HepG2 (cell line): ENCODE measurements at regions not wholly inside any gene's neighbourhood (a gene's known extent, or its start where the extent isn't known, plus 50 kb on each side); places are given as distances from the start of the nearest gene placed in this dataset.

Experiments used
- ATAC-seq: fragments of 200-7000 bp; cut with Tn5 transposase; 3 replicates; pipeline ENCODE4 v1.9.1; 2020; ENCODE audit warnings: mild to moderate bottlenecking, moderate library complexity
- BruUV-seq: library from RNA; stranded (reverse); fragments of 400-500 nt; replicated peaks from 2 replicates; lab custom pipeline; 2021; lab: Mats Ljungman, UMichigan
- CTCF ChIA-PET: fragments of 300-600 bp; formaldehyde crosslinking; extraction: SDS; loops from one replicate; lab custom pipeline; 2021; ENCODE audit warnings: low total read pairs, inconsistent platforms, low intra/inter-chr PET ratio; lab: Yijun Ruan, JAX
- POLR2A ChIA-PET: fragments of 350-600 bp; sonication (Branson Sonifier 250); formaldehyde crosslinking; loops from one replicate; lab custom pipeline; 2020; ENCODE audit warnings: antibody characterized with exemption, inconsistent platforms; lab: Yijun Ruan, JAX
- DNase-seq: peaks from one replicate; pipeline ENCODE4 v3.0.0-alpha.2; 2015; ENCODE audit warnings: low spot score
- FAIRE-seq: peaks from 3 replicates; lab custom pipeline; 2011; peaks lifted over from hg19 to GRCh38; lab: Jason Lieb, UNC
- H2AFZ ChIP-seq: one replicate; pipeline ENCODE4 v1.6.1; 2011; ENCODE audit warnings: low read length, inconsistent platforms
- H3K27ac ChIP-seq: fragments of 300-600 bp; 3 replicates; pipeline ENCODE4 v1.8.0; 2011; ENCODE audit warnings: mixed run types, mild to moderate bottlenecking, mixed read lengths, low read length, inconsistent platforms; ENCODE audit not compliant: insufficient read depth; ENCODE audit errors: extremely low read length
- H3K27me3 ChIP-seq, 2 experiments: fragments of 200-600 bp in 1 of 2; 2 replicates in 1 of 2; 3 replicates in 1 of 2; pipeline versions ENCODE4 v1.6.0 to v1.8.0; 2011; ENCODE audit warnings: low read length in 2 of 2, mild to moderate bottlenecking in 2 of 2, moderate library complexity in 2 of 2, inconsistent platforms in 1 of 2; ENCODE audit not compliant: insufficient read depth in 2 of 2, control insufficient read depth in 1 of 2
- H3K36me3 ChIP-seq, 2 experiments: fragments of 200-600 bp in 1 of 2; replicated peaks in 1 of 2; 2 replicates in 1 of 2; 3 replicates in 1 of 2; pipeline versions ENCODE4 v1.5.1 to v1.8.0; 2011; ENCODE audit warnings: low read length in 2 of 2, inconsistent platforms in 1 of 2; ENCODE audit not compliant: insufficient read depth in 2 of 2, control insufficient read depth in 1 of 2
- H3K4me1 ChIP-seq: 2 replicates; pipeline ENCODE4 v1.5.1; 2012; ENCODE audit warnings: low read length, inconsistent platforms; ENCODE audit not compliant: insufficient read depth
- H3K4me2 ChIP-seq: 2 replicates; pipeline ENCODE4 v1.6.0; 2011; ENCODE audit warnings: low read depth, low read length, inconsistent platforms
- H3K4me3 ChIP-seq, 3 experiments: fragments of 200-600 bp in 1 of 3; sonication (generic), shearing (Covaris generic) in 1 of 3; replicated peaks in 1 of 3; 2 replicates each; pipeline ENCODE4 v1.5.1; 2011 to 2016; ENCODE audit warnings: low read length in 3 of 3, inconsistent platforms in 2 of 3, low read depth in 2 of 3, mild to moderate bottlenecking in 2 of 3, control low read depth in 1 of 3, mixed read lengths in 1 of 3; ENCODE audit not compliant: insufficient read depth in 1 of 3
- H3K79me2 ChIP-seq: one replicate; pipeline ENCODE4 v1.6.1; 2011; ENCODE audit warnings: low read length, inconsistent platforms; ENCODE audit not compliant: insufficient read depth
- H3K9ac ChIP-seq: 2 replicates; pipeline ENCODE4 v1.6.0; 2011; ENCODE audit warnings: mild to moderate bottlenecking, low read depth, low read length, inconsistent platforms; ENCODE audit not compliant: insufficient read depth
- H3K9me3 ChIP-seq: 2 replicates; pipeline ENCODE4 v1.5.1; 2012; ENCODE audit warnings: mild to moderate bottlenecking, low read length
- H4K20me1 ChIP-seq: 2 replicates; pipeline ENCODE4 v1.6.0; 2011; ENCODE audit warnings: inconsistent platforms, mild to moderate bottlenecking, low read length, moderate library complexity; ENCODE audit not compliant: insufficient read depth
- EZH2 ChIP-seq: conservative IDR thresholded peaks from 2 replicates; pipeline ENCODE4 v1.6.1; 2012; ENCODE audit warnings: mild to moderate bottlenecking, low read depth, low read length, moderate library complexity
- GABPA ChIP-seq, 2 experiments: IDR thresholded peaks; 2 replicates each; pipeline ENCODE4 v1.6.1; 2011 to 2016; ENCODE audit warnings: low read depth in 2 of 2, low read length in 1 of 2, missing biosample characterization in 1 of 2, missing genetic modification characterization in 1 of 2
- GATAD2A ChIP-seq: IDR thresholded peaks from 2 replicates; pipeline ENCODE4 v1.6.1; 2016
- HHEX ChIP-seq: IDR thresholded peaks from 2 replicates; pipeline ENCODE4 v1.6.1; 2016; ENCODE audit warnings: control low read depth
- HNF4A ChIP-seq: sonication (generic); formaldehyde crosslinking; IDR thresholded peaks from 2 replicates; pipeline ENCODE4 v1.4.0; 2020; ENCODE audit warnings: missing genetic modification reagents
- ISX ChIP-seq: sonication (generic); formaldehyde crosslinking; conservative IDR thresholded peaks from 2 replicates; pipeline ENCODE4 v1.5.0; 2020; ENCODE audit warnings: missing genetic modification reagents
- KLF13 ChIP-seq: sonication (generic); formaldehyde crosslinking; IDR thresholded peaks from 2 replicates; pipeline ENCODE4 v1.4.0; 2020; ENCODE audit warnings: mild to moderate bottlenecking, missing genetic modification reagents
- MTF1 ChIP-seq: sonication (generic); formaldehyde crosslinking; IDR thresholded peaks from 2 replicates; pipeline ENCODE4 v1.5.0; 2020; ENCODE audit warnings: missing genetic modification reagents
- PCBP1 ChIP-seq: fragments of 200-400 bp; formaldehyde crosslinking; IDR thresholded peaks from 2 replicates; pipeline ENCODE4 v1.6.1; 2017; ENCODE audit warnings: mild to moderate bottlenecking, low read depth, low read length, borderline replicate concordance
- SRSF4 ChIP-seq: fragments of 200-400 bp; formaldehyde crosslinking; IDR thresholded peaks from one replicate; pipeline ENCODE4 v1.6.1; 2018; ENCODE audit warnings: mild to moderate bottlenecking, low read depth, low read length, moderate library complexity; ENCODE audit not compliant: poor library complexity, severe bottlenecking
- ZNF367 ChIP-seq: sonication (generic); formaldehyde crosslinking; IDR thresholded peaks from 2 replicates; pipeline ENCODE4 v1.4.0; 2020; ENCODE audit warnings: missing genetic modification reagents, borderline replicate concordance
- ZNF577 ChIP-seq: sonication (generic); formaldehyde crosslinking; IDR thresholded peaks from 2 replicates; pipeline ENCODE4 v1.4.0; 2020; ENCODE audit warnings: mild to moderate bottlenecking, low read depth, missing genetic modification reagents, borderline replicate concordance
- ZNF841 ChIP-seq: sonication (generic); formaldehyde crosslinking; IDR thresholded peaks from 2 replicates; pipeline ENCODE4 v1.8.1; 2023; ENCODE audit warnings: missing genetic modification reagents, borderline replicate concordance
- WGBS: methylation state at CpG from one replicate; pipeline ENCODE4 v1.1.6; 2017; ENCODE audit warnings: low lambda C conversion rate; 5-methylcytosine and 5-hydroxymethylcytosine counted together
- in situ Hi-C: cut with HindIII; loops from 2 replicates; pipeline ENCODE4 v1.10.0; 2017; ENCODE audit warnings: low pct_unique_long_range_greater_than_20kb; ENCODE audit not compliant: extremely low pct_ligation_motif_present
- intact Hi-C: fragments of 100-400 bp; cut with micrococcal nuclease; formaldehyde crosslinking; loops from one replicate; pipeline ENCODE4 v1.10.0; 2022; ENCODE audit not compliant: unreplicated experiment
- TF ChIP-seq, protein P1 (sequence below): sonication (generic); formaldehyde crosslinking; IDR thresholded peaks from 2 replicates; pipeline ENCODE4 v1.4.0; 2020; ENCODE audit warnings: mild to moderate bottlenecking, missing genetic modification reagents
- TF ChIP-seq, protein P2 (sequence below): sonication (generic); formaldehyde crosslinking; IDR thresholded peaks from 2 replicates; pipeline ENCODE4 v1.4.0; 2020; ENCODE audit warnings: missing genetic modification reagents, mild to moderate bottlenecking, borderline replicate concordance
- TF ChIP-seq, protein P3 (sequence below): sonication (generic); formaldehyde crosslinking; IDR thresholded peaks from 2 replicates; pipeline ENCODE4 v1.4.0; 2020; ENCODE audit warnings: mild to moderate bottlenecking, missing genetic modification reagents
- TF ChIP-seq, protein P4 (sequence below): sonication (generic); formaldehyde crosslinking; IDR thresholded peaks from 2 replicates; pipeline ENCODE4 v1.4.0; 2020; ENCODE audit warnings: missing genetic modification reagents, borderline replicate concordance
- TF ChIP-seq, protein P5 (sequence below): sonication (generic); formaldehyde crosslinking; IDR thresholded peaks from 2 replicates; pipeline ENCODE4 v1.8.1; 2023; ENCODE audit warnings: mild to moderate bottlenecking, missing genetic modification reagents

DNA sequence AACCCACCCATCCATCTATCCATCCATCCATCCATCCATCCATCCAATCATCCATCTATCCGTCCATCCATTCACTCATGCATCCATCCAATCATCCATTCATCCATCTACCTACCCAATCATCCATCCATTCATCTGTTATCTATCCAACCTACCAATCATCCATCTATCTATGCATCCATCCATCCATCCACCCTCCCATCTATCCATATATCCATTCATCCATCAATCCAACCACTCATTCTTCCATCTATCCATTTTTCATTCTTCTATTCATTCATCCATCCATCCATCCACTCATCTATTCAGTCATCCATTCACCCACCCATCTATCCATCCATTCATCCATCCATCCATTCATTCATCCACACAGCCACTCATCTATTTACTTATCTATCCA lies 80.1 kb upstream of the SHOX start:
- Histone ChIP-seq H2AFZ (no peak overlapping the region), H3K4me1 (no peaks in the 10 kb centered on the region), H3K27ac (no peak overlapping the region), H3K27me3 (peaks cover 0 to 6% of the 10 kb centered on the region in 2 experiments; a peak in 2 of 5 replicates), H3K36me3 (no peaks in the 10 kb centered on the region)
- in situ Hi-C loops = no loop called here
- POLR2A ChIA-PET = no interaction called here
- FAIRE-seq = no peak
- TF ChIP-seq, protein P1, sequence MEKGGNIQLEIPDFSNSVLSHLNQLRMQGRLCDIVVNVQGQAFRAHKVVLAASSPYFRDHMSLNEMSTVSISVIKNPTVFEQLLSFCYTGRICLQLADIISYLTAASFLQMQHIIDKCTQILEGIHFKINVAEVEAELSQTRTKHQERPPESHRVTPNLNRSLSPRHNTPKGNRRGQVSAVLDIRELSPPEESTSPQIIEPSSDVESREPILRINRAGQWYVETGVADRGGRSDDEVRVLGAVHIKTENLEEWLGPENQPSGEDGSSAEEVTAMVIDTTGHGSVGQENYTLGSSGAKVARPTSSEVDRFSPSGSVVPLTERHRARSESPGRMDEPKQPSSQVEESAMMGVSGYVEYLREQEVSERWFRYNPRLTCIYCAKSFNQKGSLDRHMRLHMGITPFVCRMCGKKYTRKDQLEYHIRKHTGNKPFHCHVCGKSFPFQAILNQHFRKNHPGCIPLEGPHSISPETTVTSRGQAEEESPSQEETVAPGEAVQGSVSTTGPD (CRISPR knock-in tag) = no peak
- TF ChIP-seq, protein P2, sequence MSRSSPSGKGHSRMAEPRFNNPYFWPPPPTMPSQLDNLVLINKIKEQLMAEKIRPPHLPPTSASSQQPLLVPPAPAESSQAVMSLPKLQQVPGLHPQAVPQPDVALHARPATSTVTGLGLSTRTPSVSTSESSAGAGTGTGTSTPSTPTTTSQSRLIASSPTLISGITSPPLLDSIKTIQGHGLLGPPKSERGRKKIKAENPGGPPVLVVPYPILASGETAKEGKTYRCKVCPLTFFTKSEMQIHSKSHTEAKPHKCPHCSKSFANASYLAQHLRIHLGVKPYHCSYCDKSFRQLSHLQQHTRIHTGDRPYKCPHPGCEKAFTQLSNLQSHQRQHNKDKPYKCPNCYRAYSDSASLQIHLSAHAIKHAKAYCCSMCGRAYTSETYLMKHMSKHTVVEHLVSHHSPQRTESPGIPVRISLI (CRISPR knock-in tag) = no peak
- no peak for TF ChIP-seq SRSF4
- no peak for TF ChIP-seq EZH2
- TF ChIP-seq, protein P3, sequence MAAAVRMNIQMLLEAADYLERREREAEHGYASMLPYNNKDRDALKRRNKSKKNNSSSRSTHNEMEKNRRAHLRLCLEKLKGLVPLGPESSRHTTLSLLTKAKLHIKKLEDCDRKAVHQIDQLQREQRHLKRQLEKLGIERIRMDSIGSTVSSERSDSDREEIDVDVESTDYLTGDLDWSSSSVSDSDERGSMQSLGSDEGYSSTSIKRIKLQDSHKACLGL (CRISPR knock-in tag) = no peak
- no peak for TF ChIP-seq ZNF577 (CRISPR knock-in tag)
- TF ChIP-seq MTF1 (CRISPR knock-in tag) = no peak
- no peak for TF ChIP-seq HHEX
- no peak for TF ChIP-seq ISX (CRISPR knock-in tag)
- TF ChIP-seq, protein P4, sequence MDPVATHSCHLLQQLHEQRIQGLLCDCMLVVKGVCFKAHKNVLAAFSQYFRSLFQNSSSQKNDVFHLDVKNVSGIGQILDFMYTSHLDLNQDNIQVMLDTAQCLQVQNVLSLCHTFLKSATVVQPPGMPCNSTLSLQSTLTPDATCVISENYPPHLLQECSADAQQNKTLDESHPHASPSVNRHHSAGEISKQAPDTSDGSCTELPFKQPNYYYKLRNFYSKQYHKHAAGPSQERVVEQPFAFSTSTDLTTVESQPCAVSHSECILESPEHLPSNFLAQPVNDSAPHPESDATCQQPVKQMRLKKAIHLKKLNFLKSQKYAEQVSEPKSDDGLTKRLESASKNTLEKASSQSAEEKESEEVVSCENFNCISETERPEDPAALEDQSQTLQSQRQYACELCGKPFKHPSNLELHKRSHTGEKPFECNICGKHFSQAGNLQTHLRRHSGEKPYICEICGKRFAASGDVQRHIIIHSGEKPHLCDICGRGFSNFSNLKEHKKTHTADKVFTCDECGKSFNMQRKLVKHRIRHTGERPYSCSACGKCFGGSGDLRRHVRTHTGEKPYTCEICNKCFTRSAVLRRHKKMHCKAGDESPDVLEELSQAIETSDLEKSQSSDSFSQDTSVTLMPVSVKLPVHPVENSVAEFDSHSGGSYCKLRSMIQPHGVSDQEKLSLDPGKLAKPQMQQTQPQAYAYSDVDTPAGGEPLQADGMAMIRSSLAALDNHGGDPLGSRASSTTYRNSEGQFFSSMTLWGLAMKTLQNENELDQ = no peak
- no peak for TF ChIP-seq KLF13 (CRISPR knock-in tag)
- TF ChIP-seq ZNF841 (CRISPR knock-in tag) = no peak
- TF ChIP-seq ZNF367 (CRISPR knock-in tag) = no peak
- TF ChIP-seq GABPA (IDR thresholded peaks at IDR 0.05; ENCODE audit: low read depth, low read length) = no peak
- TF ChIP-seq GABPA (CRISPR knock-in tag; IDR thresholded peaks at IDR 0.05; ENCODE audit: low read depth) = no peak
- no peak for TF ChIP-seq PCBP1
- TF ChIP-seq, protein P5, sequence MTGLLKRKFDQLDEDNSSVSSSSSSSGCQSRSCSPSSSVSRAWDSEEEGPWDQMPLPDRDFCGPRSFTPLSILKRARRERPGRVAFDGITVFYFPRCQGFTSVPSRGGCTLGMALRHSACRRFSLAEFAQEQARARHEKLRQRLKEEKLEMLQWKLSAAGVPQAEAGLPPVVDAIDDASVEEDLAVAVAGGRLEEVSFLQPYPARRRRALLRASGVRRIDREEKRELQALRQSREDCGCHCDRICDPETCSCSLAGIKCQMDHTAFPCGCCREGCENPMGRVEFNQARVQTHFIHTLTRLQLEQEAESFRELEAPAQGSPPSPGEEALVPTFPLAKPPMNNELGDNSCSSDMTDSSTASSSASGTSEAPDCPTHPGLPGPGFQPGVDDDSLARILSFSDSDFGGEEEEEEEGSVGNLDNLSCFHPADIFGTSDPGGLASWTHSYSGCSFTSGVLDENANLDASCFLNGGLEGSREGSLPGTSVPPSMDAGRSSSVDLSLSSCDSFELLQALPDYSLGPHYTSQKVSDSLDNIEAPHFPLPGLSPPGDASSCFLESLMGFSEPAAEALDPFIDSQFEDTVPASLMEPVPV = no peak
- no peak for TF ChIP-seq GATAD2A (CRISPR knock-in tag)
- TF ChIP-seq HNF4A (CRISPR knock-in tag) = no peak
- TF ChIP-seq, all 625 proteins: peak for 0
- intact Hi-C loops = no loop called here
- BruUV-seq = no TSS peak
- DNase-seq (no peak), ATAC-seq (no peak)
- 4% methylated on average over 1 of the region's 1 CpG for WGBS
- no peak overlapping the region for H3K9ac ChIP-seq
- H4K20me1 ChIP-seq = no peaks in the 10 kb centered on the region
- no peaks in the 10 kb centered on the region for H3K79me2 ChIP-seq
- H3K9me3 ChIP-seq = peaks cover 15% of the 10 kb centered on the region; the same call in 1 of the 2 replicates
- CTCF ChIA-PET = no interaction called here
- H3K4me3 ChIP-seq = no peak overlapping the region
- H3K4me2 ChIP-seq = no peak overlapping the region
